Limb (tissue), 2 donors: ENCODE measurements at regions not wholly inside any gene's neighbourhood (a gene's known extent, or its start where the extent isn't known, plus 50 kb on each side); places are given as distances from the start of the nearest gene placed in this dataset.
"Not testable (repeated sequence)": the region's sequence is repeated elsewhere in the genome, so short reads cannot be mapped to it uniquely, and the experiment has no call there.

Experiments used
- DNase-seq, 2 donors: peaks; one replicate each; pipeline ENCODE4 v3.0.0-alpha.2; 2016; ENCODE audit errors: extremely low spot score in 2 of 2

GRCh38 chr10:2800178-2800577 lies 267.2 kb upstream of the PFKP start:
- DNase-seq, result no peak

GRCh38 chr10:2798336-2799022 lies 268.9 kb upstream of the PFKP start:
- no peak for DNase-seq

- DNase-seq, result no peak
These were observed 275.4 kb upstream of the PFKP start for GRCh38 chr10:2791774-2792443.

GRCh38 chr10:2790396-2791188 lies 276.8 kb upstream of the PFKP start:
- DNase-seq, result no peak

- no peak for DNase-seq
These were observed 281.1 kb upstream of the PFKP start for GRCh38 chr10:2786251-2786650.

- DNase-seq, result no peak
These were observed 282.6 kb upstream of the PFKP start for GRCh38 chr10:2784766-2785165.

- DNase-seq, result no peak
These were observed 284.4 kb upstream of the PFKP start for GRCh38 chr10:2782950-2783349.

GRCh38 chr10:2782265-2782664 lies 285.1 kb upstream of the PFKP start:
- no peak for DNase-seq

- no peak for DNase-seq
These were observed 289.5 kb upstream of the PFKP start for GRCh38 chr10:2777666-2778355.

GRCh38 chr10:2772816-2773631 lies 294.3 kb upstream of the PFKP start:
- no peak for DNase-seq

GRCh38 chr10:2772135-2772534 lies 295.2 kb upstream of the PFKP start:
- no peak for DNase-seq

GRCh38 chr10:2767293-2767692 lies 300.1 kb upstream of the PFKP start:
- not testable (repeated sequence) for DNase-seq

- no peak for DNase-seq
These were observed 305.4 kb upstream of the PFKP start for GRCh38 chr10:2761971-2762370.

- no peak for DNase-seq
These were observed 306.0 kb upstream of the PFKP start for GRCh38 chr10:2761311-2761710.

- DNase-seq, result no peak
These were observed 306.6 kb upstream of the PFKP start for GRCh38 chr10:2760736-2761135.

GRCh38 chr10:2759233-2759632 lies 308.1 kb upstream of the PFKP start:
- no peak for DNase-seq

- no peak for DNase-seq
These were observed 312.4 kb upstream of the PFKP start for GRCh38 chr10:2754943-2755342.

- DNase-seq, result no peak
These were observed 319.1 kb upstream of the PFKP start for GRCh38 chr10:2748287-2748686.

- no peak for DNase-seq
These were observed 320.7 kb upstream of the PFKP start for GRCh38 chr10:2746638-2747037.

- DNase-seq, result no peak
These were observed 321.7 kb upstream of the PFKP start for GRCh38 chr10:2745666-2746065.
